Endothelial cell of umbilical vein (primary cell): ENCODE measurements at regions not wholly inside any gene's neighbourhood (a gene's known extent, or its start where the extent isn't known, plus 50 kb on each side); places are given as distances from the start of the nearest gene placed in this dataset.

Source experiments
- BruUV-seq: library from RNA; stranded (reverse); fragments of 400-500 nt; replicated peaks from 2 replicates; lab custom pipeline; 2021; lab: Mats Ljungman, UMichigan
- CTCF ChIA-PET: fragments of 300-600, 350-600 bp; sonication (Branson Sonifier 250); formaldehyde crosslinking; loops from one replicate; lab custom pipeline; 2021; ENCODE audit warnings: antibody characterized with exemption, inconsistent platforms; lab: Charles Lee
- POLR2A ChIA-PET: fragments of 300-600, 350-600 bp; sonication (Branson Sonifier 250); formaldehyde crosslinking; loops from one replicate; lab custom pipeline; 2021; ENCODE audit warnings: antibody characterized with exemption, inconsistent platforms; lab: Charles Lee
- DNase-seq: peaks from one replicate; pipeline ENCODE4 v3.0.0-alpha.2; 2011; ENCODE audit warnings: low read depth, low spot score
- FAIRE-seq: peaks from 2 replicates; lab custom pipeline; 2011; peaks lifted over from hg19 to GRCh38; lab: Jason Lieb, UNC
- H2AFZ ChIP-seq: 2 replicates; pipeline ENCODE4 v1.6.0; 2012; ENCODE audit warnings: low read depth, low read length, control low read depth, inconsistent platforms
- H3K27ac ChIP-seq: 2 replicates; pipeline ENCODE4 v1.5.1; 2011; ENCODE audit warnings: low read depth, mild to moderate bottlenecking, control low read depth, low read length, moderate library complexity; ENCODE audit not compliant: insufficient read depth
- H3K27me3 ChIP-seq, 2 experiments: 2 replicates each; pipeline versions ENCODE4 v1.6.0 to v1.6.1; 2011; ENCODE audit warnings: low read length in 2 of 2, mixed read lengths in 1 of 2; ENCODE audit not compliant: control insufficient read depth in 2 of 2, insufficient read depth in 2 of 2
- H3K36me3 ChIP-seq, 2 experiments: 2 replicates in 1 of 2; 3 replicates in 1 of 2; pipeline ENCODE4 v1.5.1; 2011; ENCODE audit warnings: low read length in 2 of 2, mild to moderate bottlenecking in 1 of 2, moderate library complexity in 1 of 2; ENCODE audit not compliant: control insufficient read depth in 2 of 2, insufficient read depth in 2 of 2; ENCODE audit errors: extremely low read depth in 1 of 2
- H3K4me1 ChIP-seq: 3 replicates; pipeline ENCODE4 v1.5.1; 2011; ENCODE audit warnings: mild to moderate bottlenecking, low read length; ENCODE audit not compliant: control insufficient read depth, insufficient read depth; ENCODE audit errors: extremely low read depth
- H3K4me2 ChIP-seq: 2 replicates; pipeline ENCODE4 v1.6.1; 2011; ENCODE audit warnings: low read length, control low read depth, mixed read lengths; ENCODE audit not compliant: insufficient read depth
- H3K4me3 ChIP-seq, 3 experiments: fragments of 200-600 bp in 1 of 3; sonication (generic), shearing (Covaris generic) in 1 of 3; replicated peaks in 1 of 3; 2 replicates each; pipeline ENCODE4 v1.5.1; 2011 to 2016; ENCODE audit warnings: control low read depth in 3 of 3, low read length in 3 of 3, mild to moderate bottlenecking in 2 of 3, inconsistent platforms in 1 of 3, low read depth in 1 of 3, moderate library complexity in 1 of 3; ENCODE audit not compliant: insufficient read depth in 1 of 3
- H3K79me2 ChIP-seq: 2 replicates; pipeline ENCODE4 v1.6.0; 2012; ENCODE audit warnings: low read length, inconsistent platforms; ENCODE audit not compliant: control insufficient read depth, insufficient read depth
- H3K9ac ChIP-seq: replicated peaks from 2 replicates; pipeline ENCODE3; 2011; ENCODE audit warnings: low read length, control low read depth; ENCODE audit not compliant: insufficient read depth; ENCODE audit errors: extremely low read depth
- H3K9me1 ChIP-seq: replicated peaks from 3 replicates; pipeline ENCODE4 v1.6.0; 2011; ENCODE audit warnings: mild to moderate bottlenecking, low read length; ENCODE audit not compliant: control insufficient read depth, insufficient read depth; ENCODE audit errors: extremely low read depth
- H3K9me3 ChIP-seq: replicated peaks from 2 replicates; pipeline ENCODE4 v1.5.1; 2012; ENCODE audit warnings: low read length, inconsistent platforms; ENCODE audit not compliant: control insufficient read depth, insufficient read depth
- H4K20me1 ChIP-seq: replicated peaks from 2 replicates; pipeline ENCODE3; 2011; ENCODE audit warnings: mild to moderate bottlenecking, low read length; ENCODE audit not compliant: control insufficient read depth, insufficient read depth; ENCODE audit errors: extremely low read depth
- FOS ChIP-seq: IDR thresholded peaks from 2 replicates; pipeline ENCODE4 v1.6.1; 2011; ENCODE audit warnings: mild to moderate bottlenecking, low read length, moderate library complexity, borderline replicate concordance; ENCODE audit not compliant: insufficient read depth
- GATA2 ChIP-seq: IDR thresholded peaks from 2 replicates; pipeline ENCODE4 v1.7.0; 2011; ENCODE audit warnings: low read depth, mild to moderate bottlenecking, moderate library complexity, mixed read lengths, low read length; ENCODE audit not compliant: insufficient read length, insufficient read depth
- JUN ChIP-seq: IDR thresholded peaks from 2 replicates; pipeline ENCODE4 v1.6.1; 2011; ENCODE audit warnings: borderline replicate concordance, low read depth; ENCODE audit not compliant: insufficient read length, insufficient read depth
- MYC ChIP-seq: IDR thresholded peaks from one replicate; pipeline ENCODE4 v1.6.1; 2011; ENCODE audit warnings: mild to moderate bottlenecking, low read depth, low read length
- POLR2A ChIP-seq: IDR thresholded peaks from 2 replicates; pipeline ENCODE4 v1.6.1; 2012; ENCODE audit warnings: low read depth, mild to moderate bottlenecking, control low read depth, low read length
- POLR2AphosphoS5 ChIP-seq: IDR thresholded peaks from 2 replicates; pipeline ENCODE4 v1.6.1; 2012; ENCODE audit warnings: low read depth, mild to moderate bottlenecking, control low read depth, low read length, moderate library complexity; ENCODE audit not compliant: insufficient read depth
- dilution Hi-C: fragments of 300-500 bp; cut with MboI; formaldehyde crosslinking; loops from one replicate; pipeline ENCODE4 v1.15.0; 2019; ENCODE audit warnings: low sequenced_read_pairs; ENCODE audit not compliant: extremely low pct_ligation_motif_present
- intact Hi-C: fragments of 100-400 bp; cut with micrococcal nuclease; formaldehyde crosslinking; loops from one replicate; pipeline ENCODE4 v1.10.0; 2022
- TF ChIP-seq, protein P1 (sequence below): IDR thresholded peaks from 2 replicates; pipeline ENCODE4 v1.6.1; 2011; ENCODE audit not compliant: insufficient read depth, insufficient read length
- TF ChIP-seq, protein P2 (sequence below), 2 donors: IDR thresholded peaks; 1 replicate in 1 of 2; 2 replicates in 1 of 2; pipeline ENCODE4 v1.5.1; 2011; ENCODE audit warnings: low read length in 2 of 2, mild to moderate bottlenecking in 2 of 2, moderate library complexity in 2 of 2, control low read depth in 1 of 2, inconsistent platforms in 1 of 2, low read depth in 1 of 2; ENCODE audit not compliant: insufficient read depth in 1 of 2; ENCODE audit errors: extremely low read depth in 1 of 2

DNA sequence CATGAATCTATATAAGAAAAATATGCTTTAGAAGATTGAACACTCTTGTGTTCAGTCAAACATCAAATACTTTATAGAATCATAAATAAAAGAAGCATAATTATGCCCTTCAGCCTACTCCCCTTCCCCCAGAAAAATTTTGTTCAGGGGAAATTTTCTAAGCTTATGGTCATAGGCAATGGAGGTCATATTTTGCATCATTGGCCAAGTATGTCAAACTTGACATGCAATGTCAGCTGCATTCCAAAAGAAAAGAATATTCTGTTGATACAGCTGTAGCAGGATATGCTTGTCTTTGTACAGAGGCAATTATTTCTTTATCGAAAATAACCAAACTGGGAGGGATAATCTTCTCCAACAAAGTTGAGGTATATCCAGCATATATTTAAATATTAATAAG lies 328.2 kb downstream of the ZIC1 start:
- intact Hi-C loops, result no loop called here
- DNase-seq (no peak), FAIRE-seq (no peak)
- no peak overlapping the region for H3K4me2 ChIP-seq
- no peaks in the 10 kb centered on the region for H3K27me3 ChIP-seq
- TF ChIP-seq MYC, result no peak
- no peak for TF ChIP-seq FOS
- no peak for TF ChIP-seq POLR2AphosphoS5
- H3K36me3 ChIP-seq, result no peaks in the 10 kb centered on the region
- no peak overlapping the region for H3K4me3 ChIP-seq
- no peaks in the 10 kb centered on the region for H3K79me2 ChIP-seq
- ChIA-PET POLR2A (no interaction called here), CTCF (no interaction called here)
- no peak overlapping the region for H3K27ac ChIP-seq
- no peaks in the 10 kb centered on the region for H3K4me1 ChIP-seq
- dilution Hi-C loops, result no loop called here
- H3K9ac ChIP-seq, result no peak overlapping the region
- H2AFZ ChIP-seq, result no peak overlapping the region
- no TSS peak for BruUV-seq
- H4K20me1 ChIP-seq, result no peaks in the 10 kb centered on the region
- no peaks in the 10 kb centered on the region for H3K9me3 ChIP-seq
- H3K9me1 ChIP-seq, result no peaks in the 10 kb centered on the region

DNA sequence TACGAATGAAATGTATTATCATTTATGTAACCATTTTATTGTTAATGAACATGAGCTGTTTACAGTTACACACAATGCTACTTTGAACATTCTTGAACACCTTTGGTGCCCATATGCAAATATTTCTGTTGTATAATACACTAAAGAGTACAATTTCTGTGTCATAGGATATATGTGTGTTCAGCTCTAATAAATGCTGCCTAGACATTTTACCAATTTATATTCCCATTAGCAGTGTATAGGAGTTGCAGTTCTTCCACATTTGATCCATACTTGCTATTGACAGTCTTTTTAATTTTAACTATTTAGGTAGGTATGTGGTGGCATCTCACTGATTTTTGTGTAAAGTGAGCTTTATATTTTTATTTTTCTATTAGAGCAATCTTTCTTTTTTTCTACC lies 331.8 kb downstream of the ZIC1 start:
- FAIRE-seq, result no peak
- no peak overlapping the region for H2AFZ ChIP-seq
- no peak overlapping the region for H3K27ac ChIP-seq
- H3K9me1 ChIP-seq, result no peaks in the 10 kb centered on the region
- no peak overlapping the region for H3K9ac ChIP-seq
- TF ChIP-seq GATA2, result no peak
- TF ChIP-seq, protein P1, sequence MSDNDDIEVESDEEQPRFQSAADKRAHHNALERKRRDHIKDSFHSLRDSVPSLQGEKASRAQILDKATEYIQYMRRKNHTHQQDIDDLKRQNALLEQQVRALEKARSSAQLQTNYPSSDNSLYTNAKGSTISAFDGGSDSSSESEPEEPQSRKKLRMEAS, result no peak
- TF ChIP-seq JUN, result no peak
- no peak for TF ChIP-seq POLR2A
- no peak for TF ChIP-seq FOS
- TF ChIP-seq POLR2AphosphoS5, result no peak
- TF ChIP-seq, protein P2, sequence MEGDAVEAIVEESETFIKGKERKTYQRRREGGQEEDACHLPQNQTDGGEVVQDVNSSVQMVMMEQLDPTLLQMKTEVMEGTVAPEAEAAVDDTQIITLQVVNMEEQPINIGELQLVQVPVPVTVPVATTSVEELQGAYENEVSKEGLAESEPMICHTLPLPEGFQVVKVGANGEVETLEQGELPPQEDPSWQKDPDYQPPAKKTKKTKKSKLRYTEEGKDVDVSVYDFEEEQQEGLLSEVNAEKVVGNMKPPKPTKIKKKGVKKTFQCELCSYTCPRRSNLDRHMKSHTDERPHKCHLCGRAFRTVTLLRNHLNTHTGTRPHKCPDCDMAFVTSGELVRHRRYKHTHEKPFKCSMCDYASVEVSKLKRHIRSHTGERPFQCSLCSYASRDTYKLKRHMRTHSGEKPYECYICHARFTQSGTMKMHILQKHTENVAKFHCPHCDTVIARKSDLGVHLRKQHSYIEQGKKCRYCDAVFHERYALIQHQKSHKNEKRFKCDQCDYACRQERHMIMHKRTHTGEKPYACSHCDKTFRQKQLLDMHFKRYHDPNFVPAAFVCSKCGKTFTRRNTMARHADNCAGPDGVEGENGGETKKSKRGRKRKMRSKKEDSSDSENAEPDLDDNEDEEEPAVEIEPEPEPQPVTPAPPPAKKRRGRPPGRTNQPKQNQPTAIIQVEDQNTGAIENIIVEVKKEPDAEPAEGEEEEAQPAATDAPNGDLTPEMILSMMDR (IDR thresholded peaks at IDR 0.05; ENCODE audit: extremely low read depth in 1 of 2, insufficient read depth in 1 of 2, low read depth in 1 of 2, low read length in 2 of 2), result no peak
- dilution Hi-C loops, result no loop called here
- no peaks in the 10 kb centered on the region for H3K9me3 ChIP-seq
- H3K27me3 ChIP-seq, result no peaks in the 10 kb centered on the region
- BruUV-seq, result no TSS peak
- ChIA-PET POLR2A (no interaction called here), CTCF (interaction anchor here (0.8 to 1.6 kb wide), 3 partner anchors 13 to 337 kb away, joined by 3 to 5 read pairs (median 5); no protein-coding TSS in a partner anchor)
- no peaks in the 10 kb centered on the region for H4K20me1 ChIP-seq
- H3K79me2 ChIP-seq, result no peaks in the 10 kb centered on the region
- intact Hi-C loops, result no loop called here
- DNase-seq, result no peak
- no peaks in the 10 kb centered on the region for H3K36me3 ChIP-seq
- H3K4me3 ChIP-seq, result no peak overlapping the region
- no peak overlapping the region for H3K4me2 ChIP-seq
- no peaks in the 10 kb centered on the region for H3K4me1 ChIP-seq
